ENCODE measurements at regions not wholly inside any gene's neighbourhood (a gene's known extent, or its start where the extent isn't known, plus 50 kb on each side); places are given as distances from the start of the nearest gene placed in this dataset.

- no peak for TF ChIP-seq POLR2AphosphoS5 (IDR thresholded peaks at IDR 0.05; ENCODE audit: low read depth, low read length)
- TF ChIP-seq SP1 (IDR thresholded peaks at IDR 0.05; ENCODE audit: low read depth): no peak
- no peak for TF ChIP-seq RAD21 (IDR thresholded peaks at IDR 0.05; ENCODE audit: low read depth)
- TF ChIP-seq CEBPB (IDR thresholded peaks at IDR 0.05; ENCODE audit: low read depth): no peak
- TF ChIP-seq, protein P1, sequence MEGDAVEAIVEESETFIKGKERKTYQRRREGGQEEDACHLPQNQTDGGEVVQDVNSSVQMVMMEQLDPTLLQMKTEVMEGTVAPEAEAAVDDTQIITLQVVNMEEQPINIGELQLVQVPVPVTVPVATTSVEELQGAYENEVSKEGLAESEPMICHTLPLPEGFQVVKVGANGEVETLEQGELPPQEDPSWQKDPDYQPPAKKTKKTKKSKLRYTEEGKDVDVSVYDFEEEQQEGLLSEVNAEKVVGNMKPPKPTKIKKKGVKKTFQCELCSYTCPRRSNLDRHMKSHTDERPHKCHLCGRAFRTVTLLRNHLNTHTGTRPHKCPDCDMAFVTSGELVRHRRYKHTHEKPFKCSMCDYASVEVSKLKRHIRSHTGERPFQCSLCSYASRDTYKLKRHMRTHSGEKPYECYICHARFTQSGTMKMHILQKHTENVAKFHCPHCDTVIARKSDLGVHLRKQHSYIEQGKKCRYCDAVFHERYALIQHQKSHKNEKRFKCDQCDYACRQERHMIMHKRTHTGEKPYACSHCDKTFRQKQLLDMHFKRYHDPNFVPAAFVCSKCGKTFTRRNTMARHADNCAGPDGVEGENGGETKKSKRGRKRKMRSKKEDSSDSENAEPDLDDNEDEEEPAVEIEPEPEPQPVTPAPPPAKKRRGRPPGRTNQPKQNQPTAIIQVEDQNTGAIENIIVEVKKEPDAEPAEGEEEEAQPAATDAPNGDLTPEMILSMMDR (IDR thresholded peaks at IDR 0.05 in 2 of 3, conservative IDR thresholded peaks at IDR 0.05 in 1 of 3; ENCODE audit: borderline replicate concordance in 1 of 3, insufficient read depth in 1 of 3, low read depth in 2 of 3, low read length in 2 of 3): no peak
- no peak for TF ChIP-seq POLR2A (IDR thresholded peaks at IDR 0.05; ENCODE audit: borderline replicate concordance, extremely low read depth, insufficient read depth, insufficient read length)
Measured at GRCh38 chr3:168273917-168274316, 178.2 kb upstream of the GOLIM4 start.
